ENCODE measurements at regions not wholly inside any gene's neighbourhood (a gene's known extent, or its start where the extent isn't known, plus 50 kb on each side); places are given as distances from the start of the nearest gene placed in this dataset.
"Not testable (repeated sequence)": the region's sequence is repeated elsewhere in the genome, so short reads cannot be mapped to it uniquely, and the experiment has no call there.

- not testable (repeated sequence) for H3K36me3 Mint-ChIP-seq, H3K27me3 Mint-ChIP-seq, H3K9me3 Mint-ChIP-seq, H3K27ac Mint-ChIP-seq, H3K4me3 Mint-ChIP-seq, H3K4me1 Mint-ChIP-seq
These were observed 157.2 kb downstream of the NPIPA7 start for GRCh38 chr16:16536151-16536550.

GRCh38 chr16:16549710-16550109, 170.8 kb downstream of the NPIPA7 start:
- H3K4me3 Mint-ChIP-seq = not testable (repeated sequence)

GRCh38 chr16:16550824-16551223, 171.9 kb downstream of the NPIPA7 start:
- H3K27me3 Mint-ChIP-seq, H3K36me3 Mint-ChIP-seq, H3K4me1 Mint-ChIP-seq, H3K9me3 Mint-ChIP-seq, H3K4me3 Mint-ChIP-seq, H3K27ac Mint-ChIP-seq: not testable (repeated sequence)

More at GRCh38 chr16:16549710-16550109, 170.8 kb downstream of the NPIPA7 start:
- not testable (repeated sequence) for H3K27me3 Mint-ChIP-seq, H3K9me3 Mint-ChIP-seq, H3K36me3 Mint-ChIP-seq, H3K4me1 Mint-ChIP-seq, H3K27ac Mint-ChIP-seq

- not testable (repeated sequence) for H3K4me3 Mint-ChIP-seq, H3K27me3 Mint-ChIP-seq, H3K4me1 Mint-ChIP-seq, H3K27ac Mint-ChIP-seq, H3K9me3 Mint-ChIP-seq, H3K36me3 Mint-ChIP-seq
These were observed 173.9 kb downstream of the NPIPA7 start for GRCh38 chr16:16552819-16553340.

- H3K36me3 Mint-ChIP-seq, H3K27me3 Mint-ChIP-seq, H3K9me3 Mint-ChIP-seq, H3K4me3 Mint-ChIP-seq, H3K27ac Mint-ChIP-seq, H3K4me1 Mint-ChIP-seq: not testable (repeated sequence)
These were observed 180.3 kb downstream of the NPIPA7 start for GRCh38 chr16:16559179-16559740.

- H3K4me3 Mint-ChIP-seq, H3K4me1 Mint-ChIP-seq, H3K36me3 Mint-ChIP-seq, H3K9me3 Mint-ChIP-seq, H3K27ac Mint-ChIP-seq, H3K27me3 Mint-ChIP-seq: not testable (repeated sequence)
These were observed 182.6 kb downstream of the NPIPA7 start for GRCh38 chr16:16561532-16561931.

- not testable (repeated sequence) for H3K4me3 Mint-ChIP-seq, H3K27ac Mint-ChIP-seq, H3K27me3 Mint-ChIP-seq, H3K9me3 Mint-ChIP-seq, H3K4me1 Mint-ChIP-seq, H3K36me3 Mint-ChIP-seq
These were observed 185.0 kb downstream of the NPIPA7 start for GRCh38 chr16:16563962-16564361.

GRCh38 chr16:16565326-16565725, 186.4 kb downstream of the NPIPA7 start:
- H3K36me3 Mint-ChIP-seq, H3K9me3 Mint-ChIP-seq, H3K4me1 Mint-ChIP-seq, H3K4me3 Mint-ChIP-seq, H3K27me3 Mint-ChIP-seq, H3K27ac Mint-ChIP-seq: not testable (repeated sequence)

GRCh38 chr16:16570055-16570454, 191.1 kb downstream of the NPIPA7 start:
- not testable (repeated sequence) for H3K4me1 Mint-ChIP-seq, H3K36me3 Mint-ChIP-seq, H3K4me3 Mint-ChIP-seq, H3K27ac Mint-ChIP-seq, H3K27me3 Mint-ChIP-seq, H3K9me3 Mint-ChIP-seq

- H3K36me3 Mint-ChIP-seq, H3K9me3 Mint-ChIP-seq, H3K4me1 Mint-ChIP-seq, H3K27ac Mint-ChIP-seq, H3K4me3 Mint-ChIP-seq, H3K27me3 Mint-ChIP-seq: not testable (repeated sequence)
These were observed 191.9 kb downstream of the NPIPA7 start for GRCh38 chr16:16570874-16571273.

GRCh38 chr16:16572130-16572774, 193.3 kb downstream of the NPIPA7 start:
- H3K9me3 Mint-ChIP-seq, H3K36me3 Mint-ChIP-seq, H3K27ac Mint-ChIP-seq, H3K27me3 Mint-ChIP-seq, H3K4me1 Mint-ChIP-seq, H3K4me3 Mint-ChIP-seq: not testable (repeated sequence)

GRCh38 chr16:16577062-16577461, 198.1 kb downstream of the NPIPA7 start:
- not testable (repeated sequence) for H3K27me3 Mint-ChIP-seq, H3K36me3 Mint-ChIP-seq, H3K27ac Mint-ChIP-seq, H3K4me1 Mint-ChIP-seq, H3K9me3 Mint-ChIP-seq, H3K4me3 Mint-ChIP-seq

- H3K4me1 Mint-ChIP-seq = no peaks in the 10 kb centered on the region
- H3K36me3 Mint-ChIP-seq = peaks cover 2% of the 10 kb centered on the region
- no peaks in the 10 kb centered on the region for H3K27me3 Mint-ChIP-seq
- H3K27ac Mint-ChIP-seq = no peak overlapping the region
- H3K4me3 Mint-ChIP-seq = no peak overlapping the region
- H3K9me3 Mint-ChIP-seq = no peaks in the 10 kb centered on the region
These were observed 199.8 kb downstream of the NPIPA7 start for GRCh38 chr16:16578701-16579100.

- not testable (repeated sequence) for H3K4me3 Mint-ChIP-seq, H3K36me3 Mint-ChIP-seq, H3K9me3 Mint-ChIP-seq, H3K27me3 Mint-ChIP-seq, H3K4me1 Mint-ChIP-seq, H3K27ac Mint-ChIP-seq
These were observed 204.0 kb downstream of the NPIPA7 start for GRCh38 chr16:16582916-16583315.

GRCh38 chr16:16586073-16586651, 207.2 kb downstream of the NPIPA7 start:
- not testable (repeated sequence) for H3K4me1 Mint-ChIP-seq, H3K36me3 Mint-ChIP-seq

GRCh38 chr16:16586969-16587368, 208.0 kb downstream of the NPIPA7 start:
- not testable (repeated sequence) for H3K27me3 Mint-ChIP-seq, H3K4me1 Mint-ChIP-seq, H3K36me3 Mint-ChIP-seq, H3K27ac Mint-ChIP-seq, H3K9me3 Mint-ChIP-seq, H3K4me3 Mint-ChIP-seq

More at GRCh38 chr16:16586073-16586651, 207.2 kb downstream of the NPIPA7 start:
- not testable (repeated sequence) for H3K27me3 Mint-ChIP-seq, H3K27ac Mint-ChIP-seq, H3K9me3 Mint-ChIP-seq, H3K4me3 Mint-ChIP-seq

GRCh38 chr16:16588436-16588835, 209.5 kb downstream of the NPIPA7 start:
- not testable (repeated sequence) for H3K9me3 Mint-ChIP-seq, H3K4me1 Mint-ChIP-seq, H3K27ac Mint-ChIP-seq, H3K27me3 Mint-ChIP-seq, H3K4me3 Mint-ChIP-seq, H3K36me3 Mint-ChIP-seq
